GM18951 (cell line): ENCODE measurements at regions not wholly inside any gene's neighbourhood (a gene's known extent, or its start where the extent isn't known, plus 50 kb on each side); places are given as distances from the start of the nearest gene placed in this dataset.

ENCODE experiments used
- POLR2A ChIP-seq: IDR thresholded peaks from 4 replicates; pipeline ENCODE4 v1.6.1; 2011; ENCODE audit warnings: mild to moderate bottlenecking; ENCODE audit not compliant: insufficient read length, insufficient read depth; ENCODE audit errors: extremely low read depth
- in situ Hi-C: fragments of 300-500 bp; cut with MboI; formaldehyde crosslinking; loops from one replicate; pipeline ENCODE4 v1.12.0; 2022; ENCODE audit warnings: low sequenced_read_pairs, mixed read lengths, inconsistent platforms; ENCODE audit not compliant: unreplicated experiment

DNA sequence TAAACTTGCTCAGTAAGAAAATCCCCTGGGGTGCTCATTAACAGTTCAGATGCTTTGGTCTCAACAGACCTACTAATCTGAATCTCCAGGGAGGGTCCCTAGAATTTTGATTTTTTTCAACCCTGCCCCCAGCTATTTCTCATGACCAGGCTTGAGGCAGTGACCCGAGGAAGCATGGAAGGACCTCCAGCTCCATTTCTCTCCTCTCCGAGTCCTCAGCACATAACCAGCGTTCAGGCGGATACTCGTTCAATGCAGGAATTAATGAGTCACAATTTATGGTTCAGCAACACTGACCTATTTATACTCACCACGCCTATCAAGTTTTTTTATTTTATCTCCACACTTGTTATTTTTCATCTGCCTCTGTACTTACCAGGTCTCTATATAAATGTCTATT lies 369.2 kb upstream of the CDH4 start:
- TF ChIP-seq POLR2A: no peak
- in situ Hi-C loops: no loop called here

DNA sequence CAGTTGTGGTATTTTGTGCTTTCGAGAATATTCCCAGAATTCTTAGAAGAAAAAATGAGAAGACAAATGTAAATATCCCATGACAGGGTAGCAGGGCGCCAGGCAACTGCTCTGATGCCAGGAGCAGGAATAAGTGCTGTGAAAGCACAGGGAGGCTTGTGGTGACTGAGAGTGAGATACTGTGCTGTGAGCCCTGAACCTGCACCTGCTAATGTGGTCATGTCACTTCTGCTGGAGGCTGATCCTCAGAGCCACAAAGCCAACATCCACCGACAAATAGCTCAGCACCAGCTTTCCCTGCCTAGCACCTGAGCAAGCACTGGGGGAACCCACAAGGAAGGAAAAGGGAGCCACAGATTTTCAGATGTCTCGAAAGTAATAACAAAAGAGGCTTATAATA lies 368.6 kb upstream of the CDH4 start:
- in situ Hi-C loops: no loop called here
- TF ChIP-seq POLR2A: no peak

DNA sequence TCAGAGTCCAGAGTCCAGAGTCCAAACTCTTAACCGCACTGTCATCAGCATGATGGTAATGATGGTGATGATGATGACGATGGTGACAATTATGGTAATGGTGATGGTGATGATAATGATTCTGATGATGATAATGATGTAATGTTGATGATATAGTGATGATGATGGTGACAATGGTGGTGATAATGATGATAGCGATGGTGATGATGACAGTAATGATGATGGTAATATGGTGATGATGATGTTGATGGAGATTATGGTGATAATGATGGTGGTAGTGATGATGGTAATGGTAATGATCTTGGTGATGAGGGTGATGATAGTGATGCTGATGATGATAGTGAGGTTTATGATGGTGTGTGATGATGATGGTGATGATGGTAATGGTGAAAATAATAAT lies 367.8 kb upstream of the CDH4 start:
- TF ChIP-seq POLR2A: no peak
- in situ Hi-C loops: no loop called here

GRCh38 chr20:60888771-60889170 lies 363.3 kb upstream of the CDH4 start:
- in situ Hi-C loops: no loop called here
- no peak for TF ChIP-seq POLR2A

GRCh38 chr20:60892095-60892813 lies 359.8 kb upstream of the CDH4 start:
- TF ChIP-seq POLR2A: no peak
- in situ Hi-C loops: no loop called here

- TF ChIP-seq POLR2A: no peak
- in situ Hi-C loops: no loop called here
These were observed 358.0 kb upstream of the CDH4 start for GRCh38 chr20:60894091-60894490.

GRCh38 chr20:60895363-60896079 lies 356.5 kb upstream of the CDH4 start:
- in situ Hi-C loops: no loop called here
- TF ChIP-seq POLR2A: no peak

- TF ChIP-seq POLR2A: no peak
These were observed 354.1 kb upstream of the CDH4 start for GRCh38 chr20:60897976-60898375.

GRCh38 chr20:60899320-60899719 lies 352.7 kb upstream of the CDH4 start:
- in situ Hi-C loops: no loop called here
- TF ChIP-seq POLR2A: no peak

More at GRCh38 chr20:60897976-60898375, 354.1 kb upstream of the CDH4 start:
- in situ Hi-C loops: no loop called here

DNA sequence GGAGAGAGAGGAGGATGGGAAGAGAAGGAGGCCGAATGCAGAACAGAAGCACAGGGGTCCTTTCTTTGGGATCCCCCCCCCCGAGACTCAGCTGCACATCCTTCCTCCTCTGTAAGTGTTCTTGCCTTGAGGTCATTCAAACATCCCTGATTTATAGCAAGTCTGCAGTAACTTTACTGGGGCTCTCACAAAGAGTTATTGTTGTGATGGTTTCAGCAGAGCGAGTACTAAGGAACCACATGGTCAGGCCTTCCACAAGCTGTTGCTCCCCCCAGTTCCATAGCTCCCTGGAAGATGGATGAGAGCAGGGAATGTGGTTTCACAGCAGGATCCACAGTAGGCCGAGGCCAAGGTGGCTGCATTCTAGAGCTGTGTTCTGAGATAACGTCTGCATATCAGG lies 351.4 kb upstream of the CDH4 start:
- in situ Hi-C loops: no loop called here
- no peak for TF ChIP-seq POLR2A

- TF ChIP-seq POLR2A: no peak
- in situ Hi-C loops: no loop called here
These were observed 350.2 kb upstream of the CDH4 start for GRCh38 chr20:60901831-60902230.

- TF ChIP-seq POLR2A: no peak
- in situ Hi-C loops: no loop called here
These were observed 348.6 kb upstream of the CDH4 start for GRCh38 chr20:60903325-60903971.

GRCh38 chr20:60904730-60905129 lies 347.3 kb upstream of the CDH4 start:
- in situ Hi-C loops: no loop called here
- TF ChIP-seq POLR2A: no peak

DNA sequence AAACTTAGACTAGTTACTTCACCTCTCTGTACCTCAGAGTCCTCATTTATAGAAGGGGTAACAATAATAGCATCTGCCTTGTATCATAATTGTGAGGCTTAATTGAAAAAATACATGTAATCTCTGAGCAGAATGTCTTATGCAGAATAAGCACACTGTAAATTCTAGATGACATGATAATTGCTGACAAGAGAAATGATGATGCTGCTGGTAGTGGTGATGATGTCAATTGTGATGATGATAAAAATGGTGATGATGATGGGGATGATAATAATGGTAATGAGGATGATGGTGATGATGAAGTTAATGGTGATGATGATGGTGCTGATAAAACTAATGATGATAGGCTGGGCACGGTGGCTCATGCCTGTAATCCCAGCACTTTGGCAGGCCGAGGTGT lies 346.1 kb upstream of the CDH4 start:
- in situ Hi-C loops: no loop called here
- no peak for TF ChIP-seq POLR2A
